PFSK-1 (cell line): ENCODE measurements at regions not wholly inside any gene's neighbourhood (a gene's known extent, or its start where the extent isn't known, plus 50 kb on each side); places are given as distances from the start of the nearest gene placed in this dataset.

Experiments used
- FOXP2 ChIP-seq: optimal IDR thresholded peaks from 2 replicates; pipeline ENCODE3; 2011; ENCODE audit warnings: borderline replicate concordance, control low read depth, inconsistent platforms; ENCODE audit not compliant: insufficient read depth; ENCODE audit errors: extremely low read length, extremely low read depth
- POLR2AphosphoS5 ChIP-seq: IDR thresholded peaks from 2 replicates; pipeline ENCODE4 v1.6.1; 2012; ENCODE audit warnings: low read depth, mild to moderate bottlenecking, control low read depth, low read length, moderate library complexity
- REST ChIP-seq, 2 experiments: IDR thresholded peaks; 2 replicates each; pipeline versions ENCODE4 v1.6.1 to v1.8.0; 2011 to 2012; ENCODE audit warnings: low read depth in 2 of 2, low read length in 2 of 2, control low read depth in 1 of 2, inconsistent platforms in 1 of 2, mild to moderate bottlenecking in 1 of 2, moderate library complexity in 1 of 2; ENCODE audit not compliant: insufficient read depth in 1 of 2
- SIN3A ChIP-seq: IDR thresholded peaks from 2 replicates; pipeline ENCODE4 v1.6.1; 2012; ENCODE audit warnings: mild to moderate bottlenecking, low read length, moderate library complexity, borderline replicate concordance; ENCODE audit not compliant: insufficient read depth
- TAF1 ChIP-seq: IDR thresholded peaks from 2 replicates; pipeline ENCODE4 v1.6.1; 2012; ENCODE audit warnings: low read length, control low read depth, borderline replicate concordance; ENCODE audit not compliant: insufficient read depth

- no peak for TF ChIP-seq FOXP2
- TF ChIP-seq POLR2AphosphoS5, result no peak
- TF ChIP-seq TAF1, result no peak
- TF ChIP-seq REST (IDR thresholded peaks at IDR 0.05; ENCODE audit: insufficient read depth in 1 of 2, low read depth in 2 of 2, low read length in 2 of 2), result no peak
- TF ChIP-seq SIN3A, result no peak
Measured at GRCh38 chr2:59027320-59027719, 786.2 kb upstream of the FANCL start.

DNA sequence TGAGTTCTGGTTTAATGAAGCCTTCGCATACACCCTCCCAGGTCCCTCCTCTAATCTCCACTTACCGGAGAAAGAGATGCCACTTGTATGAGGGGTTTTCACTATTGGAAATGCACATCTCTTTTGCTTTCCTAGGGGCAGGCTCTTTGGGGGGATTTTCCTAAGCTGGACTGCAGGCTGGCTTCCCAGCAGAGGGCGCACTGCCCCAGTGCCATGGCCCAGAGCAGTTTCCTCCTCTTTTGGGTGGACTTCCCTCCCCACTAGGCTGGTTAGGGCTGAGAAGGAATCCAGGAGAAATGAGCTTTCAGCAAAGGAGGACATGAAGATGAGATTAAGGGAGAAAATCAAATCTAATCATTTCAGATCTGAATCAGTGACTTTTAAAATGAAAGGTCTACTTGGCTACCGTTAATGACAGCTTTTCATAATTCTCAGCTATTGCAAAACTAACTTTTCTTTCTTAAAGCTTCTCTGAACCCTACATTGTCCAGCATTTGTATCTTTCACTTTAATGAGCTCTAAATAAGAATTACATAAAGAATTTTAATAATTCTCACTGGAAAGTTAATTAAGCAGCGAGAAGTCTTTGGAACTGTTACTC, 784.1 kb upstream of the FANCL start:
- TF ChIP-seq FOXP2 (no peak), TAF1 (no peak), REST (IDR thresholded peaks at IDR 0.05; ENCODE audit: insufficient read depth in 1 of 2, low read depth in 2 of 2, low read length in 2 of 2) (no peak)

DNA sequence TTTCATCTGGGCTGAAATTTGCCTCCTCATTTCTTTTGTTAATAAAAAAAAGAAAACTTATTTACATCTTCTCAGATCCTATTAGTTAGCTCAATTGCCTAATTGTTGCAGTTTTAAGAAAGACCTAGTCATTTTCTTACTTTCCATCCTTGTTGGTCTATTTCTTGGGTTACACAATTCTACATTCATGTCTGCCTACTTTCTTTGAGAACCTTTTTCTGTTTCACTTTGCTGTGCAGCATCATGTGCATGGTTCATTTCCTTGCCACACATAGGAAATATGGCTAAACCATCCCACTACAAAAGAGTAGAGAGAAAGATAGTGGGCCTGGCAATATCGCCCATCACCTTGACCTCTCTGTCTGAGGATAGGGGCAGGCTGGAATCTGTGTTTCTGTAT, 780.7 kb upstream of the FANCL start:
- TF ChIP-seq REST (IDR thresholded peaks at IDR 0.05; ENCODE audit: insufficient read depth in 1 of 2, low read depth in 2 of 2, low read length in 2 of 2), result no peak
- no peak for TF ChIP-seq POLR2AphosphoS5
- TF ChIP-seq FOXP2, result no peak
- TF ChIP-seq TAF1, result no peak
- no peak for TF ChIP-seq SIN3A

- TF ChIP-seq POLR2AphosphoS5, result no peak
- TF ChIP-seq FOXP2, result no peak
- no peak for TF ChIP-seq TAF1
- no peak for TF ChIP-seq REST (IDR thresholded peaks at IDR 0.05; ENCODE audit: insufficient read depth in 1 of 2, low read depth in 2 of 2, low read length in 2 of 2)
- no peak for TF ChIP-seq SIN3A
Measured at GRCh38 chr2:59019566-59020159, 778.5 kb upstream of the FANCL start.

DNA sequence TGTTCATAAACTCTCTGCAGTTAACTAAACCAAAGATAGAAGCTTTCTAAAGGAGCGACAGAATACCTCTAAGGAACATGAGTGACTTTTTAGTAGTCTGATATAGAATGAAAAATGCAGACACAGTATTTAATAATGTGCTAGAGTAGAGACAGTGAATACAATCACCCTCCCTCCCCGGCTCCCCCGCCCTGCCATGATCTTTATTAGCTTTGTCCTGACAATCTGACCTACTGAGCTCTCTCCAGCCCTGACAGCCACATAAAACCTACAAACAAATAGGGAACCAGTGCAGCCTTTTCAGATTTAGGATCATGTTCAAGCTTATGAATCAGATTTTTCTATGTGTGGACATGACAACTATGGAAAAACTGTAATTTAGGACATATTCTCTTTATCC, 777.6 kb upstream of the FANCL start:
- TF ChIP-seq POLR2AphosphoS5 (no peak), SIN3A (no peak), REST (IDR thresholded peaks at IDR 0.05; ENCODE audit: insufficient read depth in 1 of 2, low read depth in 2 of 2, low read length in 2 of 2) (no peak), TAF1 (no peak), FOXP2 (no peak)
